Panc1 (cell line): ENCODE measurements at regions not wholly inside any gene's neighbourhood (a gene's known extent, or its start where the extent isn't known, plus 50 kb on each side); places are given as distances from the start of the nearest gene placed in this dataset.

Source experiments
- ATAC-seq: fragments of 200-7000 bp; cut with Tn5 transposase; 2 replicates; pipeline ENCODE4 v1.9.1; 2020; ENCODE audit warnings: mild to moderate bottlenecking, moderate library complexity
- BruUV-seq: library from RNA; stranded (reverse); fragments of 400-500 nt; replicated peaks from 2 replicates; lab custom pipeline; 2021; lab: Mats Ljungman, UMichigan
- CTCF ChIA-PET: fragments of 300-600 bp; sonication (Branson Sonifier 250); formaldehyde crosslinking; loops from one replicate; lab custom pipeline; 2022; ENCODE audit warnings: antibody characterized with exemption; lab: Charles Lee
- POLR2A ChIA-PET: fragments of 300-600 bp; sonication (Branson Sonifier 250); formaldehyde crosslinking; loops from one replicate; lab custom pipeline; 2022; ENCODE audit warnings: antibody characterized with exemption; lab: Charles Lee
- DNase-seq: peaks from one replicate; pipeline ENCODE4 v3.0.0-alpha.2; 2010; ENCODE audit warnings: low read depth, low spot score
- H3K27ac ChIP-seq: 2 replicates; pipeline ENCODE4 v1.5.1; 2011; ENCODE audit warnings: mild to moderate bottlenecking, low read length, inconsistent platforms
- H3K27me3 ChIP-seq: fragments of 200-500 bp; sonication (Bioruptor generic); 2 replicates; pipeline ENCODE4 v1.6.0; 2014; ENCODE audit warnings: low read length, inconsistent platforms; ENCODE audit not compliant: control insufficient read depth, insufficient read depth
- H3K36me3 ChIP-seq: fragments of 200-500 bp; sonication (Bioruptor generic); 2 replicates; pipeline ENCODE4 v1.5.1; 2014; ENCODE audit warnings: inconsistent platforms, mild to moderate bottlenecking, low read length, moderate library complexity; ENCODE audit not compliant: control insufficient read depth, insufficient read depth
- H3K4me1 ChIP-seq: 2 replicates; pipeline ENCODE4 v1.5.1; 2011; ENCODE audit warnings: inconsistent platforms, mild to moderate bottlenecking, low read length, moderate library complexity; ENCODE audit not compliant: control insufficient read depth, insufficient read depth
- H3K4me3 ChIP-seq, 2 experiments: 2 replicates each; pipeline ENCODE4 v1.5.1; 2011 to 2012; ENCODE audit warnings: low read depth in 2 of 2, low read length in 2 of 2, mild to moderate bottlenecking in 2 of 2, inconsistent platforms in 1 of 2, moderate library complexity in 1 of 2
- H3K9me3 ChIP-seq: fragments of 200-500 bp; sonication (Bioruptor generic); 2 replicates; pipeline ENCODE4 v1.5.1; 2014; ENCODE audit warnings: low read depth, mild to moderate bottlenecking, inconsistent platforms, low read length, moderate library complexity; ENCODE audit not compliant: control insufficient read depth, insufficient read depth
- POLR2AphosphoS5 ChIP-seq: IDR thresholded peaks from 2 replicates; pipeline ENCODE4 v1.6.1; 2012; ENCODE audit warnings: mild to moderate bottlenecking, low read depth, low read length, moderate library complexity
- SIN3A ChIP-seq: IDR thresholded peaks from 2 replicates; pipeline ENCODE4 v1.6.1; 2012; ENCODE audit warnings: low read depth, mild to moderate bottlenecking, low read length, moderate library complexity, borderline replicate concordance; ENCODE audit not compliant: insufficient read depth
- TCF7L2 ChIP-seq: IDR thresholded peaks from 2 replicates; pipeline ENCODE4 v1.6.1; 2011; ENCODE audit warnings: mild to moderate bottlenecking, low read depth, low read length, inconsistent platforms
- in situ Hi-C: cut with HindIII; loops from 2 replicates; pipeline ENCODE4 v1.10.0; 2016; ENCODE audit warnings: low sequenced_read_pairs, low pct_unique_long_range_greater_than_20kb
- intact Hi-C: fragments of 100-400 bp; cut with micrococcal nuclease; formaldehyde crosslinking; loops from one replicate; pipeline ENCODE4 v1.10.0; 2022; ENCODE audit not compliant: unreplicated experiment
- TF ChIP-seq, protein P1 (sequence below), 2 experiments: IDR thresholded peaks; 2 replicates each; pipeline ENCODE4 v1.6.1; 2011 to 2012; ENCODE audit warnings: low read depth in 2 of 2, control low read depth in 1 of 2, low read length in 1 of 2, mild to moderate bottlenecking in 1 of 2, moderate library complexity in 1 of 2; ENCODE audit not compliant: insufficient read depth in 1 of 2
- TF ChIP-seq, protein P2 (sequence below): fragments of 450-650 bp; IDR thresholded peaks from 2 replicates; pipeline ENCODE4 v1.5.1; 2017; ENCODE audit warnings: mild to moderate bottlenecking

DNA sequence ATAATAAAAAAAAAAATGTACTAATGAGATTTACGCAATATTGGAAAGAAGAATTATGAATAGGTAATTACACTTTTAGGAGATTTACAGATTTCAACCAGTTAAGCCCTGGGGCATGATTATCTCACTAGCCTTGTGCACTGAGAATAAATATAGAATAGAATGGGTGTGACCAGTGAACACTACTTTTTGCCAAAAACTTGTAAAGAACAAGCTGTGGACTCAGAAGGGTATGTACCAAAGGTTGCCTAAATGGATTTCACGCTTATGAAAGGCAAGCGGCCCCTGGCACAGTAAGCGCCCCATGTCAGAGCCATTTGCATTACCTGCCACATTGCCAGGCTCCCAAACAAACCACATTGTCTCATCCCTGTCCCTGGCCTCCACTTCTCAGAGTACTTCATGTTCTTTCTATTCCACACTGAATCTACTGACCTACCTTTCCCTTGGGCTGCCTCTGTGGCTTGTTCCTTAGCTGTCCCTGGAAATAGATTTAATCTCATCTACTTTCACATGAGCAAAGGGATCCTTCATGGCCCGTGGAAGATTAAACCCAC lies 170.6 kb upstream of the DIO2 start:
- ATAC-seq (no peak), DNase-seq (no peak)
- Histone ChIP-seq H3K4me3 (no peak overlapping the region), H3K36me3 (no peaks in the 10 kb centered on the region), H3K27ac (no peak overlapping the region), H3K4me1 (no peaks in the 10 kb centered on the region), H3K27me3 (no peaks in the 10 kb centered on the region), H3K9me3 (no peaks in the 10 kb centered on the region)
- intact Hi-C loops (no loop called here), in situ Hi-C loops (no loop called here)
- ChIA-PET CTCF (no interaction called here), POLR2A (no interaction called here)
- BruUV-seq, result no TSS peak
- TF ChIP-seq TCF7L2, result no peak
- TF ChIP-seq, protein P1, sequence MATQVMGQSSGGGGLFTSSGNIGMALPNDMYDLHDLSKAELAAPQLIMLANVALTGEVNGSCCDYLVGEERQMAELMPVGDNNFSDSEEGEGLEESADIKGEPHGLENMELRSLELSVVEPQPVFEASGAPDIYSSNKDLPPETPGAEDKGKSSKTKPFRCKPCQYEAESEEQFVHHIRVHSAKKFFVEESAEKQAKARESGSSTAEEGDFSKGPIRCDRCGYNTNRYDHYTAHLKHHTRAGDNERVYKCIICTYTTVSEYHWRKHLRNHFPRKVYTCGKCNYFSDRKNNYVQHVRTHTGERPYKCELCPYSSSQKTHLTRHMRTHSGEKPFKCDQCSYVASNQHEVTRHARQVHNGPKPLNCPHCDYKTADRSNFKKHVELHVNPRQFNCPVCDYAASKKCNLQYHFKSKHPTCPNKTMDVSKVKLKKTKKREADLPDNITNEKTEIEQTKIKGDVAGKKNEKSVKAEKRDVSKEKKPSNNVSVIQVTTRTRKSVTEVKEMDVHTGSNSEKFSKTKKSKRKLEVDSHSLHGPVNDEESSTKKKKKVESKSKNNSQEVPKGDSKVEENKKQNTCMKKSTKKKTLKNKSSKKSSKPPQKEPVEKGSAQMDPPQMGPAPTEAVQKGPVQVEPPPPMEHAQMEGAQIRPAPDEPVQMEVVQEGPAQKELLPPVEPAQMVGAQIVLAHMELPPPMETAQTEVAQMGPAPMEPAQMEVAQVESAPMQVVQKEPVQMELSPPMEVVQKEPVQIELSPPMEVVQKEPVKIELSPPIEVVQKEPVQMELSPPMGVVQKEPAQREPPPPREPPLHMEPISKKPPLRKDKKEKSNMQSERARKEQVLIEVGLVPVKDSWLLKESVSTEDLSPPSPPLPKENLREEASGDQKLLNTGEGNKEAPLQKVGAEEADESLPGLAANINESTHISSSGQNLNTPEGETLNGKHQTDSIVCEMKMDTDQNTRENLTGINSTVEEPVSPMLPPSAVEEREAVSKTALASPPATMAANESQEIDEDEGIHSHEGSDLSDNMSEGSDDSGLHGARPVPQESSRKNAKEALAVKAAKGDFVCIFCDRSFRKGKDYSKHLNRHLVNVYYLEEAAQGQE (IDR thresholded peaks at IDR 0.05; ENCODE audit: insufficient read depth in 1 of 2, low read depth in 2 of 2, low read length in 1 of 2), result no peak
- TF ChIP-seq, protein P2, sequence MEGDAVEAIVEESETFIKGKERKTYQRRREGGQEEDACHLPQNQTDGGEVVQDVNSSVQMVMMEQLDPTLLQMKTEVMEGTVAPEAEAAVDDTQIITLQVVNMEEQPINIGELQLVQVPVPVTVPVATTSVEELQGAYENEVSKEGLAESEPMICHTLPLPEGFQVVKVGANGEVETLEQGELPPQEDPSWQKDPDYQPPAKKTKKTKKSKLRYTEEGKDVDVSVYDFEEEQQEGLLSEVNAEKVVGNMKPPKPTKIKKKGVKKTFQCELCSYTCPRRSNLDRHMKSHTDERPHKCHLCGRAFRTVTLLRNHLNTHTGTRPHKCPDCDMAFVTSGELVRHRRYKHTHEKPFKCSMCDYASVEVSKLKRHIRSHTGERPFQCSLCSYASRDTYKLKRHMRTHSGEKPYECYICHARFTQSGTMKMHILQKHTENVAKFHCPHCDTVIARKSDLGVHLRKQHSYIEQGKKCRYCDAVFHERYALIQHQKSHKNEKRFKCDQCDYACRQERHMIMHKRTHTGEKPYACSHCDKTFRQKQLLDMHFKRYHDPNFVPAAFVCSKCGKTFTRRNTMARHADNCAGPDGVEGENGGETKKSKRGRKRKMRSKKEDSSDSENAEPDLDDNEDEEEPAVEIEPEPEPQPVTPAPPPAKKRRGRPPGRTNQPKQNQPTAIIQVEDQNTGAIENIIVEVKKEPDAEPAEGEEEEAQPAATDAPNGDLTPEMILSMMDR, result no peak
- no peak for TF ChIP-seq SIN3A
- no peak for TF ChIP-seq POLR2AphosphoS5

DNA sequence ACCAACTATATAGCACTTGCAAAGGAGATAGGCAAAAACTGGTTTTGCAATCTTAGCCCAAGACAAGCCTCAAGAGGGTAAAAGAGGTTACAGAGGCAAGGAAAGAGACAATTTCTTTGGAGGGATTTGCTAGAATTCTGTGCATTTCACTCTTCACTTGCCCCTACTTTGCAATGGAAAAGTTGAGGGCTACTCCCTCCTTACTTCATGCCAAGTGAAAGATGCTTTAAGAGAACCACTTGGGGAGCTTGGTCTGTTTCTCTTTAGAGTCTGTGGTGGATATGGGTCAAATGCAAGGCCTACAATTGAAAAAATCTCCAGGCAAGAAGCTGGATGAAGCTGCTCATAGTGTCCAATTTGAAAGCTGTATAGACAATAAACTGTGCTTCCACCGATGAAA lies 167.7 kb upstream of the DIO2 start:
- no peaks in the 10 kb centered on the region for H3K4me1 ChIP-seq
- ATAC-seq (no peak), DNase-seq (no peak)
- POLR2A ChIA-PET, result no interaction called here
- H3K27me3 ChIP-seq, result no peaks in the 10 kb centered on the region
- BruUV-seq, result no TSS peak
- TF ChIP-seq SIN3A (no peak), TCF7L2 (no peak), POLR2AphosphoS5 (no peak)
- TF ChIP-seq, protein P1 (IDR thresholded peaks at IDR 0.05; ENCODE audit: insufficient read depth in 1 of 2, low read depth in 2 of 2, low read length in 1 of 2), result no peak
- TF ChIP-seq, protein P2, result no peak
- in situ Hi-C loops (no loop called here), intact Hi-C loops (no loop called here)
- no peaks in the 10 kb centered on the region for H3K9me3 ChIP-seq
- no peaks in the 10 kb centered on the region for H3K36me3 ChIP-seq
- no peak overlapping the region for H3K27ac ChIP-seq
- CTCF ChIA-PET, result interaction anchor here (0.7 kb wide), 1 partner anchor 325 kb away, joined by 3 read pairs; no protein-coding TSS in a partner anchor
- no peak overlapping the region for H3K4me3 ChIP-seq
